ENCODE measurements at regions not wholly inside any gene's neighbourhood (a gene's known extent, or its start where the extent isn't known, plus 50 kb on each side); places are given as distances from the start of the nearest gene placed in this dataset.
"Not testable (repeated sequence)": the region's sequence is repeated elsewhere in the genome, so short reads cannot be mapped to it uniquely, and the experiment has no call there.

DNA sequence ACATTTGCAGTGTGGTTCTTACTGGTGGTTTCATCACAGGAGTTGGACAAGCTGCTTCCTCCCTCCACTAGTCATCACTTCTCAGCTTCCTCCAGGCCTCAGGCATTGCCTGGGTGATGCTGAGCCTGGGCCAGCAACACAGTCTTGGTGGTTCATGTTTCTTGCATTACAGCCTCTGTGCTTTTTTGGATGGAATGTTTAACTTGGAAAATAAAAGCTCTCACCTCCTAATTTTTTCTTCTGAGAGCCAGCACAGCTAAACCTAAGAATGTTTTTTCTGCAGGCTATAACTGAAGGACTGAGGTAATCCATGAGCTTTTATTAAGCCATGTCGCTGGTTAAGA, 66.1 kb upstream of the RHOU start:
- DNase-seq (ENCODE audit: low read depth) = peak; percentile 56

GRCh38 chr1:228681076-228681565, 54.2 kb upstream of the RHOU start:
- not testable (repeated sequence) for DNase-seq (ENCODE audit: low read depth)

DNA sequence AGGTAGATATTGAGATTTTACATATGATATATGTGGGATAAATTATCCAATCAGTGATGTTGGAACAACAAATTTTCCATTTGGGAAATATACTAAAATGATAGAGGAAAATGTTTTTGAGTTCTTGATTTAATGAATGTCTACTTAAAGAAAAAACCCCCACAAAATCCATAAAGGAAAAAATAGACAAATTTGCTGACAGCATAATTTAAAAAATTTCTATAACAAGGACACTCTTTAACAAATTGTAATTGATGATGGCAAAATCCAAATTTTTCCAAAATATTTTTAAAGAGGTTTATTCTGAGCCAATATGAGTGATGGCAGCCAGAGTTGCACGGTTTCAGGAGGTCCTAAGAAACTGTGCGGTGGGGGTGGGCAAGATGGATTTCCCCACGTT, 51.9 kb upstream of the RHOU start:
- no peak for DNase-seq (ENCODE audit: low read depth)

- DNase-seq (ENCODE audit: low read depth) = no peak
Observed at GRCh38 chr1:228684607-228685006, 50.7 kb upstream of the RHOU start.

DNA sequence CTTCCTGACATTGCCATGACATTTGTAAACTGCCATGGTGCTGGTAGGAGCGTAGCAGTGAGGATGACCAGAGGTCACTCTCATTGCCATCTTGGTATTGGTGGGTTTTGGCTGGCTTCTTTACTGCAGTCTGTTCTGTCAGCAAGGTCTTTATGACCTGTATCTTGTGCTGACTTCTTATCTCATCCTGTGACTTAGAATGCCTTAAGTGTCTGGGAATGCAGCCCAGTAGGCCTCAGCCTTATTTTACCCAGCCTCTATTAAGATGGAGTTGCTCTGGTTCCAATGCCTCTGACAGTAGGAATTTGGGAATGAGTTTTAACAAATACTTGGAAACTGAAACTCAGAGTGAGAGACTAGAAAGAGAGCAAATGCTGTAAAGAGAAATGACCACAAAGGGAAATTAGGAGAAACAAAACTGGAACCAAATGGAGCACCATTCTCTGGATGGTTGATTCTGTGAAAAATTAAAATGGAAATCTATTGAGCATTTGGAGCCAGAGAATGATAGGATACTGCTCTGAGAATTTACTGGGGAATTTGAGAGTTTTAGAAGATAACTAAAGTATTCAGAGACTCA, 50.1 kb upstream of the RHOU start:
- no peak for DNase-seq (ENCODE audit: low read depth)

All from GM04503 (cell line).